ENCODE measurements at regions not wholly inside any gene's neighbourhood (a gene's known extent, or its start where the extent isn't known, plus 50 kb on each side); places are given as distances from the start of the nearest gene placed in this dataset.
"Not testable (repeated sequence)": the region's sequence is repeated elsewhere in the genome, so short reads cannot be mapped to it uniquely, and the experiment has no call there.

- DNase-seq: no peak
These were observed 408.8 kb upstream of the MAN1A1 start for GRCh38 chr6:119758385-119758784.

DNA sequence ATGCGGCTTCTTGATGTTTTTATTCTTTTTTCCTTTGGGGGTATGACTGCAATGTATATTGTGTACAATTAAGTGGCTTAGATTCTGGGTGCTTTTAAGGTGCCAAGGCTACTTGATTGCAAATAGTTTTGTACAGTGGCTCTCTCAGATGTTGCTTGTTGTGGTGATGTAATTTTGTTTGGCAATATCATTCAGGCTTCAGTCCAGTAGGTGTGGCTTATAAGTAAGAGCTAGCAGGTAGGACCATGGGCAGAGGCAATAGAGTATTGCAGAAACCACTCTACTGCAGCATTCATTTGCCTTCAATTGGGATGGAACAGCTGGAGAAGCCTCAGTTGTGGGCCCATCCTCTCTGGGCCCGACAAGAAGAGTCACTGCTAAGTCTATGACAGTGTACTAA is 407.9 kb upstream of the MAN1A1 start:
- DNase-seq: no peak

- no peak for DNase-seq
These were observed 399.8 kb upstream of the MAN1A1 start for GRCh38 chr6:119749335-119749734.

DNA sequence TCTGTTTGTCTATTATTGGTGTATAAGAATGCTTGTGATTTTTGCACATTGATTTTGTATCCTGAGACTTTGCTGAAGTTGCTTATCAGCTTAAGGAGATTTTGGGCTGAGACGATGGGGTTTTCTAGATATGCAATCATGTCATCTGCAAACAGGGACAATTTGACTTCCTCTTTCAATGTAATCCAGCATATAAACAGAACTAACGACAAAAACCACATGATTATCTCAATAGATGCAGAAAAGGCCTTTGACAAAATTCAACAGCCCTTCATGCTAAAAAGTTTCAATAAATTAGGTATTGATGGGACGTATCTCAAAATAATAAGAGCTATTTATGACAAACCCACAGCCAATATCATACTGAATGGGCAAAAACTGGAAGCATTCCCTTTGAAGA is 399.0 kb upstream of the MAN1A1 start:
- DNase-seq: not testable (repeated sequence)

DNA sequence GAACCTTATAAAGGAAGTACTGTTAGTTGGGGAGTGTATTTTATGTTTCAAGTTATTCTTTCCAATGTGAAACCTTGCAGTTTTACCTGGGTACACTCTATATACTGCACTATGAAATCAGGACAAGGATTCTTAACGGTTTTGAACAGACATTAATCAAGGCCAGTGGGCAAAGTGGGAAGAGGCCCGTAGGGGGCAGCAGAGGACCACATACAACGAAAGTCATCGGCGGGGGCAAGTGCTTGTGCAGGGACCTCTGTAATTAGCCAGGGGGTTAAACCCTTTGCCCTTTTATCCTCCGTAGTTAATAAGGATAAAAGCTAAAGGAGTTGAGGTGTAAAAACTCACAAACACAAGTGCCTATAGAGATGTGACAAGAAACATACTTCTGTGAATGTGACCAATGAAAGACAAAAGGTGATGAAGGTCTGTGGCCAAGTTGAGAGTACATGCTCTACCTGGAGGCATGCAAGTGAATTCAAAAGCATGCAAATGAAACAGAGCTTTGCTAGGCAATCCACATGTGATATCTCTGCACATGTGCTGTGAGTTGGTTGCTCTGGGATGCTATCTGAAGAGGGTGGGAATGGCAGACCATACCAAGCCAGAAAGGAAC is 392.7 kb upstream of the MAN1A1 start:
- peak; percentile 20 to 61 for DNase-seq

DNA sequence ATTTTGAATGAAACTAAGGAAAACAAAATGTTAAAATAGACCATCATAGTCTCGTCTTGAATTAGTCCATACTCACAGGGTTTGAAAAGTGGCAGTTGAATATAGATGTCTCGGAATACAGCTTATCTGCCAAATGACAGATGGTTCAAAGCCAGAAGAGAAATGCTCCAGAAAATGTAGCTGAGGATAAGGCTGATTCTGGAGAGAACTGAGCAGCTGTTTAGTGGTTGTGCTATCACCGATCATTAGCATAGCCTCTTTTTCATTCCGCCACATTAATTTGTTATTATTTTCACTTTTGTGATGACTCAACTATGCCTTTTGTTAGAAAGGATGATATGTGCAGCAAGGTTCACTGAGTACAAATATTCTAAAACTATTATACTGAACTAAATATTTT is 390.2 kb upstream of the MAN1A1 start:
- peak in 1 of 2 experiments; percentile 11 for DNase-seq

GRCh38 chr6:119738425-119738824 is 388.9 kb upstream of the MAN1A1 start:
- no peak for DNase-seq

- no peak for DNase-seq
These were observed 386.9 kb upstream of the MAN1A1 start for GRCh38 chr6:119736296-119737021.

DNA sequence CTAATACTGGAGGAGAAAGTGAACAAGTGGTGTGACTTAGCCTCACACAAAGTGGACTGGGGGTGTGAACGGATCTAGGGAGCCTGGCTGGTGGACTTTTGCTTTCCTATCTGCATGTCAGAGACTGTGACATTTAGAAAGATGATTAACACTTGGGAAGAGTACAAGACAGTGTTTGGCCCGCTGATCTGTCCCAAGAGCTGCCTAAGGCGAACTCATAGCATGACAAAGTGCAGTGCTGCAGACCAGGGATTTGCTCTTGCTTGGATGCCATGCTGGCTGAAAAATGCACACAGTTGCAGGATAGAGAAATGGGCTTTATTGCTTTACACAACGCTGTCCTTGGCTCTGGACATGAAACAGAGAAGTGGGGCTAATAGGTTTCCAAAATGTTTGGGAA is 386.0 kb upstream of the MAN1A1 start:
- no peak for DNase-seq

DNA sequence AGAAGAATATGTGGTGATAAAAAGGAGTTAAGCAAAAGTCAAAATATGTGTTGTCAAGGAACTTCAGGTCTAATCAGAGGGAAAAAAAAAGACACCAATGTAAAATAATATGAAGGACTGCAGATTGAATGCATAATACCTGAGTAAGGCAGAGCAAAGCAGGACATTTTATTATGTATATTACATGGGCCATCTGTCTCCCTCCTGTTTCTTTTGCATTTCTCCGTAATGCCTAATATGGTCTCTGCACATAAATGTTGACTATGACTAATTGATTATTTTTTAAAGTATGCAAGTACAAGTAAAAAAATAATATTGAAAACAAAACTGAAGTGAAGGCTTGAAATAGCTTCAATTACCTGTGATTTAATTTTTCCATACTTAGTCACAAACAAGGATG is 384.7 kb upstream of the MAN1A1 start:
- DNase-seq: no peak

- no peak for DNase-seq
These were observed 379.4 kb upstream of the MAN1A1 start for GRCh38 chr6:119728935-119729334.

DNA sequence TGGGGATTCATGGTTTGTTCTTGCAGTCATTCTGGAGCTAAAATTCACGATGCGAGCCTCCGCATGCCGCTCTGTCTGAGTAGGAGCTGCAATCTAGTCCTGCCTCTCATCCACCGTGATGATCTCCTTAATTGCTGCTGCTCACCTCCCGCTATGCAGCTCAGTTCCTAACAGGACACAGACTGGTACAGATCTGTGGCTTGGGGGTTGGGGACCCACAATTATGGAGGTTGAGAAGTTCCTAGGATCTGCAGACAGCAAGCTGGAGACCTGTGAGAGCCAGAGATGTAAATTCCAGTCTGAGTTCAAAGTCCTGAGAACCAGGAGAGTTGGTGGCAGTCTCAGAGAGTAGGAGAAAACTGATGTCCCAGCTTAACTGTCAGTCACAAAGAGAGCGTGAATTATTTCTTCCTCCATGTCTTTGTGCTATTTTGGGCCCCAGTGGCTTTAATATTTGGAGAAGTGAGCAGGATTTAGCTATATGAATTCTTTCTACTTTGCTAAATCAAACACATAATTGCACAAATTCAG is 378.7 kb upstream of the MAN1A1 start:
- DNase-seq: no peak

- DNase-seq: no peak
These were observed 378.1 kb upstream of the MAN1A1 start for GRCh38 chr6:119727504-119728219.

- not testable (repeated sequence) for DNase-seq
These were observed 377.4 kb upstream of the MAN1A1 start for GRCh38 chr6:119726912-119727311.

- no peak for DNase-seq
These were observed 376.5 kb upstream of the MAN1A1 start for GRCh38 chr6:119726086-119726485.

GRCh38 chr6:119720160-119720559 is 370.6 kb upstream of the MAN1A1 start:
- peak in 1 of 2 experiments; percentile 1 for DNase-seq

DNA sequence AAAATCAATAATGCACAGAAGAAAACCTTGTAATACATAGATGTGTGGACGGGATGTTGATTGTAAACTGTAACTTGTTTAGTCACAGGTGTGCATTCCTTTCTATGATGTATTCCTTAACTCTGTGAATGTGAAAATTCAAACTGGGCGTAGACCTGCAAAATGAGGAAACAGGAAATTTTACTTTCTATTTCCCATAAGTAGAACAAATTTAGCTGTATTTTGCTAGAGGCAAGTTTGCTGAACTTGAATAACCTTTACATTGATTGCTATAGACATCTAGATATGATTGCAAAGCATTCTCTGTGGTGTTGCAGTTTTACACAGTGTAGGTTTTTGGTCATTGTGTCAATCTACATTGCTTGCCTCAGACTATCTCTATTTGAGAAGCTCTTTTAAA is 368.4 kb upstream of the MAN1A1 start:
- DNase-seq: no peak

DNA sequence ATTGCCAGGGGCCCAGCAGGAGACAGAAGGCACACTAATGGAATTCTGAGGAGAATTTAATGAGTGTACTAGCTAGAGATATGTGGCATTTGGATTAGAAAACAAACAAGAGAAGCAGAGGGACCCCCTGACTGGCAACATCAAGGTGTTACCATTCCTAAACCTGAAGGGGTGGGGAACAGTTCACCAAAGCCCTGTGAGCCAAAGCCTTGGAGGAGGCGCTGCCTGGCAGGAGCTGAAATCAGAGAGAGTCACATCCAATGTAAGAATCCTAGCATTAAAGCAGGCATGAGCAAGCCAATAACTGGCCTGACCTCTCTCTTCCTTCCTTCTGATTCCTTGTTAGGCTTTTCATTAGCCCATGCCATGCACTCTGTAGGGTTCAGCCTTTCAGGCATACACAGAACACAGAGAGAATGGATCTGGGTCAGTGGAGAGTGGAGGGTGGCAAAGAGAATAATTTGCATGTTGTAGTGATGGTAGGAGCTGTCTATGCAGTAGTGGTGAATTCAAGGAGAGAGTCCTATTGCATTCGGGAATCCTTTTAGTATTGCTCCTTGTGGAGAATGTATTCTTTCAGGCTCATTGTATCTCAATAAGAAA is 367.2 kb upstream of the MAN1A1 start:
- no peak for DNase-seq

- no peak for DNase-seq
These were observed 364.3 kb upstream of the MAN1A1 start for GRCh38 chr6:119713903-119714302.

DNA sequence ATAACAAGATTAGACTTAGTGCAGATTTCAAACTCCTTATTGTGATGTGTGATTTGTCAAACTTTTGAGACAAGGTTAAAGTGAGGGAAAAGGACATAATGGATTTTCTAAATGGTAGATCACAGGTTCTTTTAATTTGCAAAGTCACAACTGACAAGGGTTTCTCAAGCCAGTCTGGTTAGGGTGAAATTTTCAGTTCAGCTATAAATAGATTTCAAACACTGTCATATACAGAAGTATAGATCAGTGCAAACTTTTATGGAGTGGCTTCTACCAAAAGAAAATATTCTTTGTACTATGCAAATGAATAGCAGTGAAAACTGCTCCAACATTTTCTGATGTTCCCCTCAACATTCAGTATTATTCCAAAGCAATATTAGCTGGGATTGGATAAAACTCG is 337.1 kb upstream of the MAN1A1 start:
- no peak for DNase-seq

DNA sequence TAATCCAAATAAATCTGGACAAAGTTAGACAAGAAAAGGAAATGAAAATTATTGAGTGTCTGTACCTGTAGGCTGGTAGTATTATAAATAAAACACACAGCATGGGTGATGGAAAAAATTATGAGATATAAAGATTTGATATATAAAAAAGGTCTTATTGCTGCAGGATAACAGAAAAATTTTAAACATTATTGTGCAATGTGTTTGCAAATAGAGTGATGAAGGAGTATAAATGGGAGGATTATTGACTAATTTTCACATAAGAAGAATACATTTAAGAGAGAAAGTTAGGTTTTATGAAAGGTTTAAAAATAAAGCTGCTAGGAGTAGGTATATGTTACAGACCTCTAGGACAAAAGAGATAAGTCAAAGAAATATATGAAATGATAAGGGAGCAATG is 336.7 kb upstream of the MAN1A1 start:
- DNase-seq: no peak

DNA sequence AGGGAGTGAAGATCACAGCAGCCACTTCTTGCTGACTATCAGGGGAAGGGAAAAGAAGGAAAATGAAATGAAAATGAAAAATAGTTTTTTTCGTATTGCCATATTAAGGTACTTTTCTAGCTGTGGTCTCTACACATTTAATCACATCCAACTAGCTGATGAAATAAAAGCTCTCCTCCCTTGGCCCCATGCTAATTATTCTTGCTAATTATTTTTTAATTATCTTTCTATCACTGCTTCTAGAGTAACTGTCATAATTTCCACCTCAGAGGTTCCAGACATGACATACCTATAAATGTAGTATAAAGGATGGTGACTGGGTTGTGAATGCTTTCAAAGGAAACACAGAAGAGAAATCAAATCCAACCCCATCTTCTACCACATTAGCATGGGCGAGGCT is 334.1 kb upstream of the MAN1A1 start:
- DNase-seq: no peak

- no peak for DNase-seq
These were observed 333.5 kb upstream of the MAN1A1 start for GRCh38 chr6:119683031-119683430.

DNA sequence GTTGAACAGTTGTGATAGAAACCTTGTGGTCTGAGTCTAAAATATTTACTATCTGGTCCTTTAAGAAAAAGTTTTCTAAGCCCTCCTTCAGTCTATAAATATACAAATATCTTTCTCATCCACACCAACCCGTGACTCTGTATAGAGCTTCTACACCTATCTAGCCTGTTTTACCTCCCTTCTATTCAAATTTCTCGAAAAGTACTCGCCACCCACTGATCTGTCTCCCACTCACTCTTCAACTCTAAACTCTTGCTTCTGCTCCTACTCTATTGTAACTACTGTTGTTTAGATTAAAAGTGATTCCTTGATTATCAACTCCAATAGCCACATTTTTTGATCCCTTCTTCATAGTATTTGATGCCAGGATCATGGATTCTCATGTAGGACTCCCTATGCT is 329.4 kb upstream of the MAN1A1 start:
- DNase-seq: no peak

Data from NCI-H446 (cell line).